IPS-20b (cell line): ENCODE measurements at regions not wholly inside any gene's neighbourhood (a gene's known extent, or its start where the extent isn't known, plus 50 kb on each side); places are given as distances from the start of the nearest gene placed in this dataset.

ENCODE experiments used
- H3K27ac ChIP-seq: one replicate; pipeline ENCODE4 v1.5.1; 2013; ENCODE audit warnings: low read length
- H3K27me3 ChIP-seq: 2 replicates; pipeline ENCODE4 v1.6.1; 2013; ENCODE audit warnings: mild to moderate bottlenecking, low read length, inconsistent platforms; ENCODE audit not compliant: insufficient read depth
- H3K36me3 ChIP-seq: 2 replicates; pipeline ENCODE4 v1.6.1; 2013; ENCODE audit warnings: low read depth, mild to moderate bottlenecking, inconsistent platforms, low read length, moderate library complexity; ENCODE audit not compliant: insufficient read depth
- H3K4me1 ChIP-seq: 2 replicates; pipeline ENCODE4 v1.6.1; 2013; ENCODE audit warnings: mild to moderate bottlenecking, control low read depth, inconsistent platforms, low read length, moderate library complexity; ENCODE audit not compliant: insufficient read depth
- H3K4me3 ChIP-seq: 2 replicates; pipeline ENCODE4 v1.5.1; 2013; ENCODE audit warnings: mild to moderate bottlenecking, low read length, inconsistent platforms
- H3K9ac ChIP-seq: 2 replicates; pipeline ENCODE4 v1.6.1; 2013; ENCODE audit warnings: low read depth, mild to moderate bottlenecking, inconsistent platforms, low read length, moderate library complexity
- H3K9me3 ChIP-seq: 2 replicates; pipeline ENCODE4 v1.6.1; 2013; ENCODE audit warnings: mild to moderate bottlenecking, low read depth, low read length, inconsistent platforms; ENCODE audit not compliant: insufficient read depth

DNA sequence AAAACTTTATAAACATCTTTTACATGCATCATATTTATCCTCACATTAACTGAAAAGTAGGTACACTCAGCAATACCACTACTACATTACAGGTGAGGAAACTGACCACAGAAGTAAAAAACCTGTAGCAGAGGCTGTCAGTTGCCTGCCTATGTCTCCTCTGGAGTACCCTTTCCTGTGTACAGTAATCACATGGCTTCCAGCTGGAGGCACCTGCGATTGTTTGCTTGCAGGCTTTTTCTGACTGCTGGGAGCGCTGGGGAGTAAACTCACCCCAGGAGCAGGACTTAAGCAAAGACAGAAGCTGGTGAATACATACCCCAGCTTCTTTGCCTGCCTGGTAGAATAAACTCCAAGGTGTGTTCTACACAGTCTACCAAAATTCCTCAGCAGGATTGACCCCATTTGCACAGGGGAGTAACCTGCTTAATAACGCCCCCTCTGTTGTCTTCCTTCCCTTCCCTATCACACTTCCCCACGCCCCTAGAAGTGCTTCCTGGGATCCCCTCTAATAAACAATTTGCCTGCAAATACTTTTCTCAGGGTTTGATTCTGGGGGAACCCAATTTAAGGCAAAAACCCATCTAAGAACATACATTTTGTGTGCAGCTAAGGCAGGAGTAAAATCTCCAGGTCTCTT lies 138.9 kb downstream of the PTH2R start:
- H3K9me3 ChIP-seq, result no peaks in the 10 kb centered on the region
- H3K9ac ChIP-seq, result no peak overlapping the region
- no peak overlapping the region for H3K4me3 ChIP-seq
- H3K4me1 ChIP-seq, result no peaks in the 10 kb centered on the region
- H3K27ac ChIP-seq, result no peak overlapping the region
- no peaks in the 10 kb centered on the region for H3K27me3 ChIP-seq
- H3K36me3 ChIP-seq, result no peaks in the 10 kb centered on the region

DNA sequence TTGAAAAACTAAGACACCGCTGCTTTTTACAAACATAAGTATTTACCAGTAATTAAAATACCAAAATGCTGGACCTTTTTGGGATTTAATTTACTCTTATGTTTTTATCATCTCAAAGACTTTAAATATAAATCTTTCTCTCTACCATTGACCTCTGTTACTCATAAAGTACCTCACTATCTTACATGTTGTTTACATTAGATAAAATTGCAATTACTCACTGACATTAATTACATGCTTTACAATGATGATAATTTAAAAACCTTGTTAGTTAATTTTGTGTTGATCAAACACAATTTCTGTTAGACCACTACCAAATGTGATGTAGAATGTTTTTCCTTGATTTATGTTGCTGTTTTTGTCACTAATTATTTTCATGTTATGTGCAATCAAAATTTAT lies 139.5 kb downstream of the PTH2R start:
- no peak overlapping the region for H3K4me3 ChIP-seq
- H3K9me3 ChIP-seq, result no peaks in the 10 kb centered on the region
- H3K36me3 ChIP-seq, result no peaks in the 10 kb centered on the region
- H3K27ac ChIP-seq, result no peak overlapping the region
- H3K4me1 ChIP-seq, result no peaks in the 10 kb centered on the region
- H3K9ac ChIP-seq, result no peak overlapping the region
- H3K27me3 ChIP-seq, result no peaks in the 10 kb centered on the region

DNA sequence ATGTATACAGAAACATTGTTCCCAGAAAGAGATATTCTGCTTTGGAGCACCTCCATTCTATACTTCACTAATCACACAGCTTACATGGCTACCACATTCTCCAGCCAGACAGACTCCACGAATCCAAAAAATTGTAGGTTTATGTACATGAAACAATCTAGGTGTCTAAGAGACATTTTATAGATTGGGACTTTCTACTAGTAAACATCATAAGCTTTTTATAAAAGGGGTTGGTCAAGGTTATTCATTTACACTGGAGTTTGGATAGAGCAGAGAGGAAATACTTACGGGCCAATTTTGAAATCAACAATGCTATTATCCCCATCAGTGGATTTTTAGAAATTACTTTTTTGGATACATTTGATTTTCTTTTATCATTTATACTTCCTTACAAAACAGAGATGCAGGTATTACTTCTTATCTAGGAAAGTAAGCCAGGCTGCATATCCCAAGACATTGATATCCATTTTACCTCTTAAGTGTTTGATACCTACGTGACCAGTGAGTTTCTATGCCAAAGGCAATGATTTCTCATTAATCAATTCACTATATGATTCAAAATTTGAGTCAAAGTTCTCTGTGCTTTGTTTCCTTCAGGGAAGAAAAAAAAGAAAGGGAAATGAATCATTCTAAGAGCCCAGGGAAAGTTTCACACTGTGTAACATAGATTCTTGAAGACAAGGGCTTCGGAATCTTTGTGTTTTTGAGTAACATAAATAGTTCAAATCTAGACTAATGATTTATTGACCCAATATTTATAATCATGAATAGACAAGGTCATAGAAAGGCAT lies 140.5 kb downstream of the PTH2R start:
- no peak overlapping the region for H3K4me3 ChIP-seq
- H3K9ac ChIP-seq, result no peak overlapping the region
- H3K27me3 ChIP-seq, result no peaks in the 10 kb centered on the region
- no peaks in the 10 kb centered on the region for H3K9me3 ChIP-seq
- H3K27ac ChIP-seq, result no peak overlapping the region
- H3K4me1 ChIP-seq, result no peaks in the 10 kb centered on the region
- no peaks in the 10 kb centered on the region for H3K36me3 ChIP-seq

DNA sequence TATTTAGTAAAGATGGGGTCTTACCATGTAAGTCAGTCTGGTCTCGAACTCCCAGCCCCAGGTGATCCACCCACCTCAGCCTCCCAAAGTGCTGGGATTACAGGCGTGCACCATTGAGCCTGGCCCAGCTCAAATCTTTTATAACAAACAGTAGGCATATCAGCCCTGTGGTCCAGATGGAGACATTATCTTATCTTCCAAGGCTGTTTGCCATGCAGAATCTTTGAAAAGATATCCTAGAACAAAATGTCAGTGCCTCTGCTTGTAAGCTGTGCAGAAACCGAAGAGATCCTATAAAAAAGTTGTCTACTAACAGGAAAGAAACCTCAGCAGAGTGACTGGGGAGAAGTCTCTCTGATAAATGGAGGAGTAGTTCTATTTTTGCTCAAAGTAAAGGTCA lies 142.1 kb downstream of the PTH2R start:
- Histone ChIP-seq H3K4me1 (no peaks in the 10 kb centered on the region), H3K4me3 (no peak overlapping the region), H3K27me3 (no peaks in the 10 kb centered on the region), H3K36me3 (no peaks in the 10 kb centered on the region), H3K27ac (no peak overlapping the region), H3K9ac (no peak overlapping the region), H3K9me3 (no peaks in the 10 kb centered on the region)

DNA sequence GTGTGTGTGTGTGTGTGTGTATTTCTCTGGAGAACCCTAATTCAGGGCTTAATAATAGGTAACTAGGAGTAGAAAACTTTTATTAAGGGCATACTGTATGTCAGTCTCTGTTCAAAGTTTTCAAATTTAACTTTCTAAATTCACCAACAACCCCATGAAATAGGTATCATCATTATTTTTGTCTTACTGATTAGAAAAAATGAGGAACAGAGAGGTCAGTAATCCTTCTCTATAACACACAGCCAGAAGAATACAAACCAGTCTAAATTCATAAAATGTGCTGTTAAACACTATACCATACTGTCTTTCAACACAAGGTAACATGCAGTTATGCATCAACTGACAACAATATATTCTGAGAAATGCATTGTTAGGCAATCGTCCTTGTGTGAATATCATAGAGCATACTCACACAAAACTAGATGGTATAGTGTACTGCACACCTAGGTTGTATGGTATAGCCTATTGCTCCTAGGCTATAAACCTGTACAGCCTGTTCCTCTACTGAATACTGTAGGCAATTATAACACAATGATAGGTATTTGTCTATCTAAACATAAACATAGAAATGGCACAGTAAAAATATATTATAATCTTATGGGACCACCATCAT lies 143.1 kb downstream of the PTH2R start:
- H3K9ac ChIP-seq, result no peak overlapping the region
- H3K27me3 ChIP-seq, result no peaks in the 10 kb centered on the region
- no peaks in the 10 kb centered on the region for H3K36me3 ChIP-seq
- no peaks in the 10 kb centered on the region for H3K9me3 ChIP-seq
- H3K4me3 ChIP-seq, result no peak overlapping the region
- no peak overlapping the region for H3K27ac ChIP-seq
- H3K4me1 ChIP-seq, result no peaks in the 10 kb centered on the region

DNA sequence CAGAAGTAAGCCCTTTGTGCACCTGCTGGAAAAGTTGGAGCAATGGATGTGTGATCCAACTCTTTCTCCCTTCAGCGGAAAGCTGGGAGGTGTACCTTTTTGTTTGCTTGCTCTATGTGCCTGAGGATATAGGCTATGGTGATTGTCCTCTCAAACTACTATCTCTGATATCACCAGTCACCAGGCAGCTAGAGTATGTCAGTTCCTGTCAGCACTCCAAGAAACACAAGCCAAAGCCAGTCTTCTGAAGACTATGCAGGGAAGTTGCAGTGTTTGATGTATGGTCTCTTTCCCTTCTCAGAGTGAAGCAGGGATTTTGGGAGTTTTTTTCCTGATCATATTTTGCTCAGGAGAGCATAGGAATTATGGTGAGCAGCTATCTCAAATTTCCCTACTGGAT lies 146.4 kb downstream of the PTH2R start:
- H3K36me3 ChIP-seq, result no peaks in the 10 kb centered on the region
- H3K9ac ChIP-seq, result no peak overlapping the region
- no peaks in the 10 kb centered on the region for H3K9me3 ChIP-seq
- H3K4me1 ChIP-seq, result no peaks in the 10 kb centered on the region
- H3K4me3 ChIP-seq, result no peak overlapping the region
- H3K27me3 ChIP-seq, result no peaks in the 10 kb centered on the region
- H3K27ac ChIP-seq, result no peak overlapping the region

DNA sequence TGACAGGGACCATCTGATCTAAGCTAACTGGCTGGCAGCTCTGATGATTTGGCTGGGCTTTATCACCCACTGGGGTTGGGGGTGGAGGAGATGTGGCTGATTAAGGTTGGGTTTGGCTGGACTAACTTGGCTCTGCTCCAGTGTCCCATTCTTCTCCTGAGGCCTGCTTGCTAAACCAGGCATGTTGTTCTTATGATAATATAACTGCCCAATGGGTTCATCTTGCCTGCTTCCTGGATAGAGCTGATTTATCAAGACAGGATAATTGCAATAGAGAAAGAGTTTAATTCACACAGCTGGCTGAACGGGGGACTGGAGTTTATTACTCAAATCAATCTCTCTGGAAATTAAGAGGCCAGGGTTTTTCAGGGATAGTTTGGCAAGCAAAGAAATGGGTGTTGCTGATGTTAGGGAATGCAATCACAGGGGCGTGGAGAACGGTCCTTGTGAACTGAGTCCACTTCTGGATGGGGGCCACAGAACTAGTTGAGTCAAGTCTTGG lies 150.4 kb downstream of the PTH2R start:
- Histone ChIP-seq H3K9me3 (no peaks in the 10 kb centered on the region), H3K27me3 (no peaks in the 10 kb centered on the region), H3K4me1 (no peaks in the 10 kb centered on the region), H3K4me3 (no peak overlapping the region), H3K9ac (no peak overlapping the region), H3K27ac (no peak overlapping the region), H3K36me3 (no peaks in the 10 kb centered on the region)

DNA sequence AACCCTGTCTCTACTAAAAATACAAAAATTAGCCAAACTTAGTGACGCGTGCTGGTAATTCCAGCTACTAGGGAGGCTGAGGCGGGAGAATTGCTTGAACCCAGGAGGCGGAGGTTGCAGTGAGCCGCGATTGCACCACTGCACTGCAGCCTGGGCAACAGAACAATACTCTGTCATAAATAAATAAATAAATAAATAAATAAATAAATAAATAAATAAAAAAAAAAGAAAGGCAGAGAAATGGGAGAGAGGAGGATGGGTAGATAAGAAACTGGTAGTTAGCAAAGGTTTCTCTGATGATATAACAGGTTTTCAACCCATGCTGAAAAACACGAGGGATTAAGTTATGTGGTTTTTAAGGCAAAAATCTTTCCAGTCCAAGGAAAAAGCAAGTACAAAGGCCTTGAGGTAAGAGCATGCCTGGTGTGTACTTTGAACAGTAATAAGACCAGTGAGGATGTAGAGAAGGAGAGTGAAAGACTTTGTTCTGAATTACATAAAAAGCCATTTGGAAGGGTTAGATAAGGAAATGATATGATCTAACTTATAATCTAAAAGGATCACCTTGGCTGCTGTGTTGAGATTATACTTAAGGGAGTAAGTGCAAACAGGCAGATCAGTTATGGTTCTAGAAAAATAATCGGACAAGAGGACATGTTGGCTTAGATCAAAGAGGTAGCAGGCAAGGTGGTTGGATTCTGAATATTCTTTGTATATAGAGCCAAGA lies 159.3 kb downstream of the PTH2R start:
- H3K27me3 ChIP-seq, result no peaks in the 10 kb centered on the region
- H3K4me3 ChIP-seq, result no peak overlapping the region
- H3K27ac ChIP-seq, result no peak overlapping the region
- H3K36me3 ChIP-seq, result no peaks in the 10 kb centered on the region
- peaks cover 9% of the 10 kb centered on the region; the same call in 1 of the 2 replicates for H3K9me3 ChIP-seq
- H3K9ac ChIP-seq, result no peak overlapping the region
- H3K4me1 ChIP-seq, result no peaks in the 10 kb centered on the region

DNA sequence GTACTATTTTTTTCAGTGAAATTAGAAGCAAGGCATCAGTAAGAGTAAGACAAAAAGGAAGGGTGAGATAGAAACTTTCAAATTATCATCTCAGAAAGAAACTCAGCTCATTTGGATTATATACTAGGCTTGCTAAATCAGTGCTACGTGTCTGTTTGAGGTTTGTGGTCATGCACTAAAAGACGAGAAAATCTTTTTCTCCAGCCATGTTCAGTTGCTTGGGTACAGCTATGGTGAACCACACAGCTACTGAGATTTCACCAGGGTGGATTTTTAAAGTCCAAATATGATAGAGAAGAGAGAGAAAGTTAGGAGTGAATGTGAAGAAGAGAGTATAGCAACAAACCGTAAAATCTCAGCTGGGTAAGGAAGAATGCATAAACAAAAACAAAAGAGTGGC lies 161.6 kb downstream of the PTH2R start:
- no peak overlapping the region for H3K4me3 ChIP-seq
- no peaks in the 10 kb centered on the region for H3K9me3 ChIP-seq
- H3K9ac ChIP-seq, result no peak overlapping the region
- H3K27me3 ChIP-seq, result no peaks in the 10 kb centered on the region
- H3K36me3 ChIP-seq, result no peaks in the 10 kb centered on the region
- H3K4me1 ChIP-seq, result no peaks in the 10 kb centered on the region
- H3K27ac ChIP-seq, result no peak overlapping the region

DNA sequence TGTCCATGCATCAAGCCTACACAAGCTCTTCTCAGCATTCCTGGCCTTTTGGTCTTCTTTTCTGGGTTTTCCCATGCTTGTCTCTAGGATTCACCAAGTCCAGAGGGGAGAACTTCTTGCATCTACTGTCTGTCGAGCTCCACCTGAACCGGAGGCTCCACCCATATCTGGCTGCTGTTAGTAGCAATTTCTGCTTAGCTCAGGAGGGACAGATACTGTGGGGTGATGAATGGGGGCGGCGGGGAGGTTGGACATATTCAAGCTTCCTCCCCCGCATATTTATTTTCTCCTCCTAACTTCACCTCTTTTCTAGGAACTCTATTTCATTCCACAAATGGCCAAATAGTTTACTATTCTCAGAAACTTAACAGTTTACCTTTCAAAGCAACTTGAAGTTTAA lies 163.5 kb downstream of the PTH2R start:
- no peak overlapping the region for H3K27ac ChIP-seq
- no peak overlapping the region for H3K9ac ChIP-seq
- no peak overlapping the region for H3K4me3 ChIP-seq

DNA sequence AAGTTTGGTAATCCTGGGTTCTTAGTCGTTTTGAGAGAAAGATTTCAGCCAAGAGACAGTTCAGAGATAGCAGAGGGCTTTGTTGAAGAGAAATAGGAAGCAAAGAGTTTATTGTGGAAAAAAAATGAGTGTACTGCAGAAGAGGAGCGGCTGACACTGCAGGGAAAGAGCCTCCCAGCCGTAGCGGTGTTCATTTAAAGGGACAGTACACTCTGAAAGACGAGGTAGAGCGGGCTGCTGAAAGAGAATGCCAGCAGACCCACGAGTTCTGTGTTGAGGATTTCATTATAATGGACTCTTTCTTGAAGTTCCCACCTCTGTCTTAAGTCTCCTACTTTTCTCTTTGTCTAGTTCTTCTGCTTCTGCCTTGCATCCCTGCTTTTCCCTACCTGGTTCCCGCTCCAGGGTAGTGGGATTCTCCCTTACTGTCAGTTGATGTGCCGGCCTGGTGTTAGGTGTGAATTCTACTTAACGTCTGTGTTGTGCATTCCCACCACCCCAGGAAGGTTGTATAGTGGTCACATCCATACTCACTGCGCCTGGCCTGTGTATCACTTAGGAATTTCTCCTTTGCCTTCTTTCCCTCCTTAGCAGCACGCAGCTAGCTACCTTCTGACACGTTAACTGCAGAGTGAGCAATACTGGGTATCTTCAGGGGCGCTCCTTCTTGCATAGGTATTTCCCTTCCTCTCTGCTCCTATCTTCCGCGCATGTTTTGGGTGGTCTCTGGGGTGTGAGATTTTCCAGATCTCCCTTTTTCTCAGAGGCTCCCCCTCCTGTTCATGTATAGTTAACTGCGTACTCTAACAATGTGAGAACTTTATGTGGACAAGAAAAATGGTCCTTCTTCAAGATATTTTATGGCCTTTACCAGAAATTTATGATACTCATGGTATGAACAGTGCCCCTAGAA lies 164.5 kb downstream of the PTH2R start:
- no peak overlapping the region for H3K9ac ChIP-seq
- H3K4me3 ChIP-seq, result no peak overlapping the region
- no peaks in the 10 kb centered on the region for H3K9me3 ChIP-seq

More for the DNA sequence above, 163.5 kb downstream of the PTH2R start:
- H3K4me1 ChIP-seq, result no peaks in the 10 kb centered on the region
- H3K27me3 ChIP-seq, result no peaks in the 10 kb centered on the region
- no peaks in the 10 kb centered on the region for H3K9me3 ChIP-seq
- no peaks in the 10 kb centered on the region for H3K36me3 ChIP-seq

More for the DNA sequence above, 164.5 kb downstream of the PTH2R start:
- no peaks in the 10 kb centered on the region for H3K36me3 ChIP-seq
- H3K27ac ChIP-seq, result no peak overlapping the region
- H3K4me1 ChIP-seq, result no peaks in the 10 kb centered on the region
- H3K27me3 ChIP-seq, result no peaks in the 10 kb centered on the region
